ENCODE measurements at regions not wholly inside any gene's neighbourhood (a gene's known extent, or its start where the extent isn't known, plus 50 kb on each side); places are given as distances from the start of the nearest gene placed in this dataset.

DNA sequence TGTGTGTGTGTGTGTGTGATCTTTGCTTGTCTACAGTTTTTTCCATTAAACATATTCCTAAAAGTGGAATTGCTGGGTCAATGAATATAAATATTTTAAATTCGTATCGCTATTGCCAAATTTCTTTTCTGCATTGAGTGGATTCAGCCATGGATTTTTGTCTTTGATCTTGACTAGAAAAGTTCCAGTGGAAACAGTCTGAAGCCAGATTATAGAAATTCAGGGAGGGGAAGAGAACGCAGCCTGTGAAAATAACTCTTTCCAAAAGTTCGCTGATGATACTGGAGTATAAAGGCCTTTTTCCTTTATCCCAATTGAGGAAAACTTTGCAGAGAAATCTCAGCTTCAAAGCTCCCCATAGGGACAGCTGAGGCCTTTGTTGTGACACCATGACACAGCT, 292.3 kb upstream of the CD180 start:
- no peak overlapping the region for H3K4ac ChIP-seq (ENCODE audit: low read depth, low read length)
- no peak overlapping the region for H4K8ac ChIP-seq (ENCODE audit: low read depth, low read length)
- no peak overlapping the region for H3K4me2 ChIP-seq (ENCODE audit: low read length)
- no peak overlapping the region for H2AFZ ChIP-seq (ENCODE audit: insufficient read depth, low read length, poor library complexity)
- no peak overlapping the region for H2BK120ac ChIP-seq (ENCODE audit: insufficient read depth, low read length, poor library complexity)
- no peak overlapping the region for H4K12ac ChIP-seq (ENCODE audit: low read depth, low read length)
- WGBS (ENCODE audit: extremely low coverage, insufficient coverage, insufficient read length) = no CpG with 5 or more reads among the region's 4 CpGs
- H4K91ac ChIP-seq (ENCODE audit: low read depth, low read length) = no peak overlapping the region
- no peaks in the 10 kb centered on the region for H3K79me2 ChIP-seq (ENCODE audit: control insufficient read depth, insufficient read depth, low read length, poor library complexity)
- H3K9ac ChIP-seq (ENCODE audit: low read length) = no peak overlapping the region
- no peaks in the 10 kb centered on the region for H3K79me1 ChIP-seq (ENCODE audit: low read length)
- H2AK5ac ChIP-seq (ENCODE audit: low read length) = no peak overlapping the region
- DNase-seq = no peak
- no peak overlapping the region for H3K27ac ChIP-seq (ENCODE audit: low read depth, low read length)
- H3K23ac ChIP-seq (ENCODE audit: low read length) = no peak overlapping the region
- no peak overlapping the region for H3K18ac ChIP-seq (ENCODE audit: low read length)
- H2BK5ac ChIP-seq (ENCODE audit: low read depth, low read length, poor library complexity) = no peak overlapping the region
- no peak overlapping the region for H3K4me3 ChIP-seq (ENCODE audit: low read depth, low read length)
- no peaks in the 10 kb centered on the region for H3K36me3 ChIP-seq (ENCODE audit: control insufficient read depth in 1 of 2, insufficient read depth in 2 of 2, low read length in 2 of 2)
- H3K9me3 ChIP-seq (ENCODE audit: insufficient read depth, low read depth, low read length) = no peaks in the 10 kb centered on the region
- no peaks in the 10 kb centered on the region for H3K27me3 ChIP-seq (ENCODE audit: insufficient read depth, low read length)
- H3K14ac ChIP-seq (ENCODE audit: low read length) = no peak overlapping the region
- no peaks in the 10 kb centered on the region for H3K4me1 ChIP-seq (ENCODE audit: control insufficient read depth in 1 of 2, insufficient read depth in 2 of 2, low read length in 2 of 2)
- no peak overlapping the region for H2BK12ac ChIP-seq (ENCODE audit: low read length)

DNA sequence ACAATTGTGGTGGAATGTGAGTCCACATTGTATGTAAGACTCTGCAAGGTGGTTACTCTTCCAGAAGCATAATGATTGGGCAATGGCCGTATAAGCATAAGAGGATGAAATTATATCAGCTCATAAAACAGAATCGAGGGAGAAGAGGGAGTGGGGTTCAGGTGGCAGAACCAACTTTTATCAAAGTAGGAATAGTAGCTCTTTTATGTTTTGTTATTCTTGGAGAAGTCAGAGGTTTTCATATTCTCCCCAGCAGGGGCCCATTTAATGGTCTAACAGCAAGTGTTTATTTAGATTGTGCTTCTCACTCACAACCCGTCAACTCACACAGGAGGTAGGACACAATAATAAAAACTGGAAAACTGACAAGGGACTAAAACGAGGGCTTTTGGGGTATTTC, 291.3 kb upstream of the CD180 start:
- Histone ChIP-seq H3K36me3 (ENCODE audit: control insufficient read depth in 1 of 2, insufficient read depth in 2 of 2, low read length in 2 of 2) (no peaks in the 10 kb centered on the region), H3K4me3 (ENCODE audit: low read depth, low read length) (no peak overlapping the region), H3K18ac (ENCODE audit: low read length) (no peak overlapping the region), H2BK5ac (ENCODE audit: low read depth, low read length, poor library complexity) (no peak overlapping the region), H3K23ac (ENCODE audit: low read length) (no peak overlapping the region), H3K27ac (ENCODE audit: low read depth, low read length) (no peak overlapping the region), H3K9ac (ENCODE audit: low read length) (no peak overlapping the region), H2BK12ac (ENCODE audit: low read length) (no peak overlapping the region), H3K79me2 (ENCODE audit: control insufficient read depth, insufficient read depth, low read length, poor library complexity) (no peaks in the 10 kb centered on the region), H4K8ac (ENCODE audit: low read depth, low read length) (no peak overlapping the region), H3K9me3 (ENCODE audit: insufficient read depth, low read depth, low read length) (no peaks in the 10 kb centered on the region), H2BK120ac (ENCODE audit: insufficient read depth, low read length, poor library complexity) (no peak overlapping the region), H4K91ac (ENCODE audit: low read depth, low read length) (no peak overlapping the region), H3K79me1 (ENCODE audit: low read length) (no peaks in the 10 kb centered on the region), H3K4me2 (ENCODE audit: low read length) (no peak overlapping the region), H3K4me1 (ENCODE audit: control insufficient read depth in 1 of 2, insufficient read depth in 2 of 2, low read length in 2 of 2) (no peaks in the 10 kb centered on the region), H4K12ac (ENCODE audit: low read depth, low read length) (no peak overlapping the region), H3K27me3 (ENCODE audit: insufficient read depth, low read length) (no peaks in the 10 kb centered on the region), H2AFZ (ENCODE audit: insufficient read depth, low read length, poor library complexity) (no peak overlapping the region), H2AK5ac (ENCODE audit: low read length) (no peak overlapping the region), H3K4ac (ENCODE audit: low read depth, low read length) (no peak overlapping the region), H3K14ac (ENCODE audit: low read length) (no peak overlapping the region)
- no CpG with 5 or more reads among the region's 4 CpGs for WGBS (ENCODE audit: extremely low coverage, insufficient coverage, insufficient read length)
- no peak for DNase-seq

DNA sequence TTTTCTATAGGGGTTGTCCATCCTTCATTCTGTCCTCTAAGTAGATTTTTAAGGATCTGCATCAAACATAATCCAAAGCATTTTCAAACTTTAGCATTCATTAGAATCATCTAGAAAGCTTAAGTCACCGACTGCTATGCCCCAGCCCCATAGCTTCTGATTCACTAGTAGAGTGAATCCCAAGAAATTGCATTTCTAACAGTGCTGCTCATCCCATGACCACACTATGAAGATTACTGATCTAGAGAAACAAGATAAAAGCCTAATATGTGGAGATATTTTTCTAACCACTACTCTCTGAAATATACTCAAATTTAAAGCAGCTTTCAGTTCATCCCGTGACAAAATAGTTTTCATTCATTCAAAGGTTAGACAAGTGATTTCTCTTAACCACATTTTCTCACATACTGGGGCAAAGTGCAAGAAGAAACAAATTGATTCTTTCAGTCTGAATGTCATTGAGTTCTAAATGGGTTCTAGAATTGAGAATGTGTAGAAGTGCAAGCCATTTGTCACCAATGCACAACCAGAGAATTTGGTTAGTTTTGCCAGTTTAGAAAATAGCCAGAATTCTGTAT, 286.9 kb upstream of the CD180 start:
- no peak overlapping the region for H2BK12ac ChIP-seq (ENCODE audit: low read length)

DNA sequence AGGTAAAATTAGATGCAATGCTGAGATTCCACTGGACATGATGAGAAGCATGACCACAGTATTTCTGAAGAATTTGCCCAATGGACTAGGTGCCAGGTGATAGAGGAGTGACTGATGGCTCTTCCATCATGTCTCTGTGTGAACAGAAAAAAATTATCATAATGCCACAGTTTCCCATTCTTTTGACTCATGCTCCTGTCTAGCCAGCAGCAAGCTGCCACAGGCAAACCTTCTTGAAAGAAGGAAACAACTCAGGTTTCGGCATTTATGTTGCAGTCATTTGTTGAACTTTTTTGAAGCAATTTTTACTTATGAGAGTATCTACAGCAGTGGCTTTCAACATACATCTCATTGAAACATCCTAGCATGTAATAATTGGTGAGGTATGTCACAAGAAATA, 284.8 kb upstream of the CD180 start:
- no CpG with 5 or more reads among the region's 1 CpG for WGBS (ENCODE audit: extremely low coverage, insufficient coverage, insufficient read length)

More for the DNA sequence above, 286.9 kb upstream of the CD180 start:
- no peak for DNase-seq
- no peak overlapping the region for H2BK5ac ChIP-seq (ENCODE audit: low read depth, low read length, poor library complexity)
- no peak overlapping the region for H3K9ac ChIP-seq (ENCODE audit: low read length)
- H3K4me3 ChIP-seq (ENCODE audit: low read depth, low read length) = no peak overlapping the region
- no peak overlapping the region for H3K23ac ChIP-seq (ENCODE audit: low read length)
- H3K4me2 ChIP-seq (ENCODE audit: low read length) = no peak overlapping the region
- no peak overlapping the region for H4K12ac ChIP-seq (ENCODE audit: low read depth, low read length)
- H2AK5ac ChIP-seq (ENCODE audit: low read length) = no peak overlapping the region
- H3K79me1 ChIP-seq (ENCODE audit: low read length) = no peaks in the 10 kb centered on the region
- no peaks in the 10 kb centered on the region for H3K9me3 ChIP-seq (ENCODE audit: insufficient read depth, low read depth, low read length)
- H3K36me3 ChIP-seq (ENCODE audit: control insufficient read depth in 1 of 2, insufficient read depth in 2 of 2, low read length in 2 of 2) = no peaks in the 10 kb centered on the region
- no peaks in the 10 kb centered on the region for H3K79me2 ChIP-seq (ENCODE audit: control insufficient read depth, insufficient read depth, low read length, poor library complexity)
- no peaks in the 10 kb centered on the region for H3K27me3 ChIP-seq (ENCODE audit: insufficient read depth, low read length)
- H4K8ac ChIP-seq (ENCODE audit: low read depth, low read length) = no peak overlapping the region
- no peak overlapping the region for H2BK120ac ChIP-seq (ENCODE audit: insufficient read depth, low read length, poor library complexity)
- no peak overlapping the region for H2AFZ ChIP-seq (ENCODE audit: insufficient read depth, low read length, poor library complexity)
- no peak overlapping the region for H4K91ac ChIP-seq (ENCODE audit: low read depth, low read length)
- H3K27ac ChIP-seq (ENCODE audit: low read depth, low read length) = no peak overlapping the region
- WGBS (ENCODE audit: extremely low coverage, insufficient coverage, insufficient read length) = no CpG with 5 or more reads among the region's 2 CpGs
- H3K4me1 ChIP-seq (ENCODE audit: control insufficient read depth in 1 of 2, insufficient read depth in 2 of 2, low read length in 2 of 2) = no peaks in the 10 kb centered on the region
- H3K14ac ChIP-seq (ENCODE audit: low read length) = no peak overlapping the region
- H3K18ac ChIP-seq (ENCODE audit: low read length) = no peak overlapping the region
- H3K4ac ChIP-seq (ENCODE audit: low read depth, low read length) = no peak overlapping the region

More for the DNA sequence above, 284.8 kb upstream of the CD180 start:
- H3K4ac ChIP-seq (ENCODE audit: low read depth, low read length) = no peak overlapping the region
- H3K18ac ChIP-seq (ENCODE audit: low read length) = no peak overlapping the region
- no peak overlapping the region for H3K4me3 ChIP-seq (ENCODE audit: low read depth, low read length)
- H3K9ac ChIP-seq (ENCODE audit: low read length) = no peak overlapping the region
- no peak overlapping the region for H3K27ac ChIP-seq (ENCODE audit: low read depth, low read length)
- no peak overlapping the region for H2AK5ac ChIP-seq (ENCODE audit: low read length)
- H3K4me1 ChIP-seq (ENCODE audit: control insufficient read depth in 1 of 2, insufficient read depth in 2 of 2, low read length in 2 of 2) = no peaks in the 10 kb centered on the region
- no peak overlapping the region for H4K12ac ChIP-seq (ENCODE audit: low read depth, low read length)
- H3K36me3 ChIP-seq (ENCODE audit: control insufficient read depth in 1 of 2, insufficient read depth in 2 of 2, low read length in 2 of 2) = no peaks in the 10 kb centered on the region
- no peak overlapping the region for H2BK120ac ChIP-seq (ENCODE audit: insufficient read depth, low read length, poor library complexity)
- no peak overlapping the region for H2BK5ac ChIP-seq (ENCODE audit: low read depth, low read length, poor library complexity)
- H3K4me2 ChIP-seq (ENCODE audit: low read length) = no peak overlapping the region
- no peak overlapping the region for H4K91ac ChIP-seq (ENCODE audit: low read depth, low read length)
- H3K27me3 ChIP-seq (ENCODE audit: insufficient read depth, low read length) = no peaks in the 10 kb centered on the region
- DNase-seq = peak; percentile 8 to 60
- no peak overlapping the region for H3K23ac ChIP-seq (ENCODE audit: low read length)
- H3K79me2 ChIP-seq (ENCODE audit: control insufficient read depth, insufficient read depth, low read length, poor library complexity) = no peaks in the 10 kb centered on the region
- no peaks in the 10 kb centered on the region for H3K79me1 ChIP-seq (ENCODE audit: low read length)
- H2AFZ ChIP-seq (ENCODE audit: insufficient read depth, low read length, poor library complexity) = no peak overlapping the region
- H3K9me3 ChIP-seq (ENCODE audit: insufficient read depth, low read depth, low read length) = no peaks in the 10 kb centered on the region
- no peak overlapping the region for H4K8ac ChIP-seq (ENCODE audit: low read depth, low read length)
- H3K14ac ChIP-seq (ENCODE audit: low read length) = no peak overlapping the region
- H2BK12ac ChIP-seq (ENCODE audit: low read length) = no peak overlapping the region
